ENCODE measurements at regions not wholly inside any gene's neighbourhood (a gene's known extent, or its start where the extent isn't known, plus 50 kb on each side); places are given as distances from the start of the nearest gene placed in this dataset.

DNA sequence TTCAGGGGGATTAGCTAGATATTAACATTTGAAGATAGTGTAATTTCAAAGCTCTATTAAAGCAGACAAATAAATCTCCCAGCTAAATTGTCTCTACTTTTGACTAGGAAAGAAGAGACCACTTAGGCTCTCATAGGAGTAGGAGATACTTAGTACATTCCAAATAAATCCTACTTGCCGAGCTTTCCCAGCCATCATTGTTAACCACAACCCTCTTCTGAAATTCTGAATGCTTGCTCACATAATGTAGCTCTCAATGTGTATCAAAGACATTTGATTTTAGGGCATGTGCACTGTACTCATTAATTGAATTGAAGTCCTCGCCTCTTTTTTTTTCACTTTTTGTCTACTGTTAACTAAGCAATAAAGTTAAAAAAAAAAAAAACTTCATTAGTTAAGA lies 598.2 kb upstream of the ADAMTS9 start:
- POLR2A ChIA-PET = no interaction called here
- ATAC-seq (no peak), FAIRE-seq (no peak), DNase-seq (ENCODE audit: low read depth, low spot score) (no peak)
- no peak overlapping the region for H3K9ac ChIP-seq (ENCODE audit: control insufficient read depth, insufficient read depth, low read length)
- BruUV-seq (replicated peaks) = no TSS peak
- no peak overlapping the region for H3K4me2 ChIP-seq (ENCODE audit: control insufficient read depth, insufficient read depth)
- H3K9me3 ChIP-seq (replicated peaks; ENCODE audit: control insufficient read depth, insufficient read depth, low read length) = no peaks in the 10 kb centered on the region
- intact Hi-C loops (cut with micrococcal nuclease; ENCODE audit: unreplicated experiment) (no loop called here), in situ Hi-C loops (cut with MboI) (no loop called here)
- RAD21 ChIA-PET (ENCODE audit: unreplicated experiment) = no interaction called here
- CTCF ChIA-PET = no interaction called here
- H3K27ac ChIP-seq (ENCODE audit: control insufficient read depth, insufficient read depth) = no peak overlapping the region
- H3K27me3 ChIP-seq (replicated peaks in 1 of 2; ENCODE audit: control insufficient read depth in 2 of 2, insufficient read depth in 2 of 2, low read length in 1 of 2) = no peaks in the 10 kb centered on the region
- no peak overlapping the region for H3K4me3 ChIP-seq
- no peaks in the 10 kb centered on the region for H3K79me2 ChIP-seq (ENCODE audit: control insufficient read depth, insufficient read depth, low read length)
- WGBS (ENCODE audit: insufficient coverage, insufficient replicate concordance, low lambda C conversion rate, missing lambda C conversion rate) = 17% methylated on average over 2 of the region's 2 CpGs
- SMC1A ChIA-PET (ENCODE audit: uncharacterized antibody, unreplicated experiment) = no interaction called here
- TF ChIP-seq, protein P1, sequence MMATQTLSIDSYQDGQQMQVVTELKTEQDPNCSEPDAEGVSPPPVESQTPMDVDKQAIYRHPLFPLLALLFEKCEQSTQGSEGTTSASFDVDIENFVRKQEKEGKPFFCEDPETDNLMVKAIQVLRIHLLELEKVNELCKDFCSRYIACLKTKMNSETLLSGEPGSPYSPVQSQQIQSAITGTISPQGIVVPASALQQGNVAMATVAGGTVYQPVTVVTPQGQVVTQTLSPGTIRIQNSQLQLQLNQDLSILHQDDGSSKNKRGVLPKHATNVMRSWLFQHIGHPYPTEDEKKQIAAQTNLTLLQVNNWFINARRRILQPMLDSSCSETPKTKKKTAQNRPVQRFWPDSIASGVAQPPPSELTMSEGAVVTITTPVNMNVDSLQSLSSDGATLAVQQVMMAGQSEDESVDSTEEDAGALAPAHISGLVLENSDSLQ (IDR thresholded peaks at IDR 0.05) = no peak
- TF ChIP-seq IKZF1 (conservative IDR thresholded peaks at IDR 0.05) = no peak
- H3K4me1 ChIP-seq (ENCODE audit: control insufficient read depth, insufficient read depth, low read length) = no peaks in the 10 kb centered on the region
- no peaks in the 10 kb centered on the region for H4K20me1 ChIP-seq (ENCODE audit: control insufficient read depth, insufficient read depth)
- H3K36me3 ChIP-seq (ENCODE audit: control insufficient read depth in 2 of 2, insufficient read depth in 2 of 2, low read length in 1 of 2) = no peaks in the 10 kb centered on the region
- no peak overlapping the region for H2AFZ ChIP-seq (ENCODE audit: control insufficient read depth, low read depth, low read length)

GRCh38 chr3:65284961-65285360 lies 597.2 kb upstream of the ADAMTS9 start:
- in situ Hi-C loops (cut with MboI) = no loop called here
- FAIRE-seq = no peak
- ChIA-PET CTCF (no interaction called here), RAD21 (ENCODE audit: unreplicated experiment) (no interaction called here), POLR2A (no interaction called here), SMC1A (ENCODE audit: uncharacterized antibody, unreplicated experiment) (no interaction called here)
- H3K27me3 ChIP-seq (replicated peaks in 1 of 2; ENCODE audit: control insufficient read depth in 2 of 2, insufficient read depth in 2 of 2, low read length in 1 of 2) = no peaks in the 10 kb centered on the region
- no peaks in the 10 kb centered on the region for H3K79me2 ChIP-seq (ENCODE audit: control insufficient read depth, insufficient read depth, low read length)
- no peak overlapping the region for H3K9ac ChIP-seq (ENCODE audit: control insufficient read depth, insufficient read depth, low read length)
- H3K4me2 ChIP-seq (ENCODE audit: control insufficient read depth, insufficient read depth) = no peak overlapping the region
- H4K20me1 ChIP-seq (ENCODE audit: control insufficient read depth, insufficient read depth) = no peaks in the 10 kb centered on the region
- H3K27ac ChIP-seq (ENCODE audit: control insufficient read depth, insufficient read depth) = no peak overlapping the region
- no peak for DNase-seq (ENCODE audit: low read depth, low spot score)
- H3K4me1 ChIP-seq (ENCODE audit: control insufficient read depth, insufficient read depth, low read length) = no peaks in the 10 kb centered on the region
- no peak for ATAC-seq
- intact Hi-C loops (cut with micrococcal nuclease; ENCODE audit: unreplicated experiment) = no loop called here
- no peak overlapping the region for H2AFZ ChIP-seq (ENCODE audit: control insufficient read depth, low read depth, low read length)
- BruUV-seq (replicated peaks) = no TSS peak
- TF ChIP-seq, protein P2, sequence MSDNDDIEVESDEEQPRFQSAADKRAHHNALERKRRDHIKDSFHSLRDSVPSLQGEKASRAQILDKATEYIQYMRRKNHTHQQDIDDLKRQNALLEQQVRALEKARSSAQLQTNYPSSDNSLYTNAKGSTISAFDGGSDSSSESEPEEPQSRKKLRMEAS (IDR thresholded peaks at IDR 0.05; ENCODE audit: low read depth, low read length) = no peak
- WGBS (ENCODE audit: insufficient coverage, insufficient replicate concordance, low lambda C conversion rate, missing lambda C conversion rate) = 0% methylated on average over 1 of the region's 1 CpG
- no peak overlapping the region for H3K4me3 ChIP-seq
- H3K36me3 ChIP-seq (ENCODE audit: control insufficient read depth in 2 of 2, insufficient read depth in 2 of 2, low read length in 1 of 2) = no peaks in the 10 kb centered on the region
- no peaks in the 10 kb centered on the region for H3K9me3 ChIP-seq (replicated peaks; ENCODE audit: control insufficient read depth, insufficient read depth, low read length)

Data from GM12878 (cell line).